ENCODE measurements at regions not wholly inside any gene's neighbourhood (a gene's known extent, or its start where the extent isn't known, plus 50 kb on each side); places are given as distances from the start of the nearest gene placed in this dataset.

DNA sequence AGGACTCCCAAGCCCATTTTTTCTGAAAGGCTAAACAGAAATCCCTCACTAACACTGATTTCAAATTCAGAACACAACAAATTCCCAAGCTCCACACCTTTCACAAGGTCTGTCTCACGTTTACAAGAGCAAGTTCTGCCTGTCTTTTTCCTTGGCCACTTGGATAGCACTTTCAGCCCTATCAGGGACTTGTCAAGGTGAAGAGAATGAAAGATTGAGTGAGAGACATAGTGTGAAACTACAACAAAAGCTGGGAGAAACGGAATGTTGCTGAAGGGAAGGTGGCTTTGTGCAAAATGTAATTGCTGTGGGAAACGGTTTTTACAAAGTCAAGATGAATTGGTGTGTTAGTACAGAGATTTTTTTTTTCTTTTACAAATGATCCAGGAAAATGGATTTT is 89.4 kb upstream of the GATA6 start:
- H3K4me3 ChIP-seq (ENCODE audit: low read depth, low read length) = no peak overlapping the region
- no peaks in the 10 kb centered on the region for H3K27me3 ChIP-seq (ENCODE audit: insufficient read depth, low read depth, severe bottlenecking)
- no peak overlapping the region for H3K27ac ChIP-seq
- no peaks in the 10 kb centered on the region for H3K36me3 ChIP-seq
- no peaks in the 10 kb centered on the region for H3K9me3 ChIP-seq (ENCODE audit: severe bottlenecking)
- DNase-seq = no peak
- no peak for TF ChIP-seq CTCF (IDR thresholded peaks at IDR 0.05; ENCODE audit: low read depth, low read length)

- no peak overlapping the region for H3K4me3 ChIP-seq (ENCODE audit: low read depth, low read length)
- no peak for DNase-seq
- no peaks in the 10 kb centered on the region for H3K36me3 ChIP-seq
- no peaks in the 10 kb centered on the region for H3K9me3 ChIP-seq (ENCODE audit: severe bottlenecking)
- no peaks in the 10 kb centered on the region for H3K27me3 ChIP-seq (ENCODE audit: insufficient read depth, low read depth, severe bottlenecking)
- no peak overlapping the region for H3K27ac ChIP-seq
- no peak for TF ChIP-seq CTCF (IDR thresholded peaks at IDR 0.05; ENCODE audit: low read depth, low read length)
Measured at GRCh38 chr18:22082408-22082807, 87.0 kb upstream of the GATA6 start.

GRCh38 chr18:22084547-22084946 is 84.8 kb upstream of the GATA6 start:
- no peaks in the 10 kb centered on the region for H3K9me3 ChIP-seq (ENCODE audit: severe bottlenecking)
- TF ChIP-seq CTCF (IDR thresholded peaks at IDR 0.05; ENCODE audit: low read depth, low read length) = no peak
- H3K27me3 ChIP-seq (ENCODE audit: insufficient read depth, low read depth, severe bottlenecking) = no peaks in the 10 kb centered on the region
- H3K36me3 ChIP-seq = no peaks in the 10 kb centered on the region
- H3K4me3 ChIP-seq (ENCODE audit: low read depth, low read length) = no peak overlapping the region
- no peak for DNase-seq
- no peak overlapping the region for H3K27ac ChIP-seq

GRCh38 chr18:22086973-22087372 is 82.4 kb upstream of the GATA6 start:
- no peaks in the 10 kb centered on the region for H3K27me3 ChIP-seq (ENCODE audit: insufficient read depth, low read depth, severe bottlenecking)
- no peaks in the 10 kb centered on the region for H3K9me3 ChIP-seq (ENCODE audit: severe bottlenecking)
- no peaks in the 10 kb centered on the region for H3K36me3 ChIP-seq
- H3K27ac ChIP-seq = no peak overlapping the region
- no peak for DNase-seq
- no peak for TF ChIP-seq CTCF (IDR thresholded peaks at IDR 0.05; ENCODE audit: low read depth, low read length)
- H3K4me3 ChIP-seq (ENCODE audit: low read depth, low read length) = no peak overlapping the region

DNA sequence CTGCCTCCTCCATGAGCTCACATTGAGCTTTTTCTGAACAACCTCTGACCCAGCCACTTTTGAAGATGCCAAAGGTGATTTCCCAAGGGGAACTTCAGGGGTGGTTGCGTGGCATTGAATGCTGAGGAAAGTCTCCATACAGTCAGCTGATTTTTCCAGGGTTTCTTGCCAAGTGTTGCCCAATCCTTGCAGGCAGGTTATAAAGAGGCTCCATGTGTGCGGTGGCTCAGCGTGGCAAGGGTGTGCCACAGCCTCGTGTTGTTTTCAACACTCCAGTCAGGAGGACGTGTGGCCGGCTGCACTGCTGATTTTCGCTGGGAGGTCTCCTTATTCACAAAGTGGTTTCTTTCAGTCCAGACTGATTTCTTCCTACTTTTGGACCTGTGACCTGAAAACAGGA is 81.4 kb upstream of the GATA6 start:
- H3K9me3 ChIP-seq (ENCODE audit: severe bottlenecking) = no peaks in the 10 kb centered on the region
- no peak overlapping the region for H3K4me3 ChIP-seq (ENCODE audit: low read depth, low read length)
- no peak overlapping the region for H3K27ac ChIP-seq
- H3K27me3 ChIP-seq (ENCODE audit: insufficient read depth, low read depth, severe bottlenecking) = no peaks in the 10 kb centered on the region
- no peak for TF ChIP-seq CTCF (IDR thresholded peaks at IDR 0.05; ENCODE audit: low read depth, low read length)
- DNase-seq = no peak
- H3K36me3 ChIP-seq = no peaks in the 10 kb centered on the region

GRCh38 chr18:22088996-22089640 is 80.3 kb upstream of the GATA6 start:
- no peak for DNase-seq
- Histone ChIP-seq H3K27me3 (ENCODE audit: insufficient read depth, low read depth, severe bottlenecking) (no peaks in the 10 kb centered on the region), H3K9me3 (ENCODE audit: severe bottlenecking) (no peaks in the 10 kb centered on the region), H3K36me3 (no peaks in the 10 kb centered on the region), H3K4me3 (ENCODE audit: low read depth, low read length) (no peak overlapping the region), H3K27ac (no peak overlapping the region)
- TF ChIP-seq CTCF (IDR thresholded peaks at IDR 0.05; ENCODE audit: low read depth, low read length) = no peak
